Transverse colon (tissue), 3 donors: ENCODE measurements at regions not wholly inside any gene's neighbourhood (a gene's known extent, or its start where the extent isn't known, plus 50 kb on each side); places are given as distances from the start of the nearest gene placed in this dataset.

Experiments used
- CTCF ChIP-seq, 5 experiments: fragments of 200-600 bp in 3 of 5; fragments of 450-650 bp in 2 of 5; sonication (generic) in 3 of 5; IDR thresholded peaks; 1 replicate in 2 of 5; 2 replicates in 3 of 5; pipeline ENCODE4 v1.5.1; 2016 to 2017; ENCODE audit warnings: antibody characterized with exemption in 5 of 5, inconsistent platforms in 3 of 5, mild to moderate bottlenecking in 2 of 5, moderate library complexity in 1 of 5
- EP300 ChIP-seq: sonication (generic); formaldehyde crosslinking; IDR thresholded peaks from one replicate; pipeline ENCODE4 v1.6.1; 2017; ENCODE audit warnings: antibody characterized with exemption, low read depth

GRCh38 chr12:71268598-71269280 lies 110.9 kb upstream of the TSPAN8 start:
- no peak for TF ChIP-seq CTCF (IDR thresholded peaks at IDR 0.05)
- no peak for TF ChIP-seq EP300
